Panc1 (cell line): ENCODE measurements at regions not wholly inside any gene's neighbourhood (a gene's known extent, or its start where the extent isn't known, plus 50 kb on each side); places are given as distances from the start of the nearest gene placed in this dataset.

Source experiments
- ATAC-seq: fragments of 200-7000 bp; cut with Tn5 transposase; 2 replicates; pipeline ENCODE4 v1.9.1; 2020; ENCODE audit warnings: mild to moderate bottlenecking, moderate library complexity
- BruUV-seq: library from RNA; stranded (reverse); fragments of 400-500 nt; replicated peaks from 2 replicates; lab custom pipeline; 2021; lab: Mats Ljungman, UMichigan
- CTCF ChIA-PET: fragments of 300-600 bp; sonication (Branson Sonifier 250); formaldehyde crosslinking; loops from one replicate; lab custom pipeline; 2022; ENCODE audit warnings: antibody characterized with exemption; lab: Charles Lee
- POLR2A ChIA-PET: fragments of 300-600 bp; sonication (Branson Sonifier 250); formaldehyde crosslinking; loops from one replicate; lab custom pipeline; 2022; ENCODE audit warnings: antibody characterized with exemption; lab: Charles Lee
- DNase-seq: peaks from one replicate; pipeline ENCODE4 v3.0.0-alpha.2; 2010; ENCODE audit warnings: low read depth, low spot score
- H3K27ac ChIP-seq: 2 replicates; pipeline ENCODE4 v1.5.1; 2011; ENCODE audit warnings: mild to moderate bottlenecking, low read length, inconsistent platforms
- H3K27me3 ChIP-seq: fragments of 200-500 bp; sonication (Bioruptor generic); 2 replicates; pipeline ENCODE4 v1.6.0; 2014; ENCODE audit warnings: low read length, inconsistent platforms; ENCODE audit not compliant: control insufficient read depth, insufficient read depth
- H3K36me3 ChIP-seq: fragments of 200-500 bp; sonication (Bioruptor generic); 2 replicates; pipeline ENCODE4 v1.5.1; 2014; ENCODE audit warnings: inconsistent platforms, mild to moderate bottlenecking, low read length, moderate library complexity; ENCODE audit not compliant: control insufficient read depth, insufficient read depth
- H3K4me1 ChIP-seq: 2 replicates; pipeline ENCODE4 v1.5.1; 2011; ENCODE audit warnings: inconsistent platforms, mild to moderate bottlenecking, low read length, moderate library complexity; ENCODE audit not compliant: control insufficient read depth, insufficient read depth
- H3K4me3 ChIP-seq, 2 experiments: 2 replicates each; pipeline ENCODE4 v1.5.1; 2011 to 2012; ENCODE audit warnings: low read depth in 2 of 2, low read length in 2 of 2, mild to moderate bottlenecking in 2 of 2, inconsistent platforms in 1 of 2, moderate library complexity in 1 of 2
- H3K9me3 ChIP-seq: fragments of 200-500 bp; sonication (Bioruptor generic); 2 replicates; pipeline ENCODE4 v1.5.1; 2014; ENCODE audit warnings: low read depth, mild to moderate bottlenecking, inconsistent platforms, low read length, moderate library complexity; ENCODE audit not compliant: control insufficient read depth, insufficient read depth
- POLR2AphosphoS5 ChIP-seq: IDR thresholded peaks from 2 replicates; pipeline ENCODE4 v1.6.1; 2012; ENCODE audit warnings: mild to moderate bottlenecking, low read depth, low read length, moderate library complexity
- SIN3A ChIP-seq: IDR thresholded peaks from 2 replicates; pipeline ENCODE4 v1.6.1; 2012; ENCODE audit warnings: low read depth, mild to moderate bottlenecking, low read length, moderate library complexity, borderline replicate concordance; ENCODE audit not compliant: insufficient read depth
- TCF7L2 ChIP-seq: IDR thresholded peaks from 2 replicates; pipeline ENCODE4 v1.6.1; 2011; ENCODE audit warnings: mild to moderate bottlenecking, low read depth, low read length, inconsistent platforms
- in situ Hi-C: cut with HindIII; loops from 2 replicates; pipeline ENCODE4 v1.10.0; 2016; ENCODE audit warnings: low sequenced_read_pairs, low pct_unique_long_range_greater_than_20kb
- intact Hi-C: fragments of 100-400 bp; cut with micrococcal nuclease; formaldehyde crosslinking; loops from one replicate; pipeline ENCODE4 v1.10.0; 2022; ENCODE audit not compliant: unreplicated experiment
- TF ChIP-seq, protein P1 (sequence below): fragments of 450-650 bp; IDR thresholded peaks from 2 replicates; pipeline ENCODE4 v1.5.1; 2017; ENCODE audit warnings: mild to moderate bottlenecking
- TF ChIP-seq, protein P2 (sequence below), 2 experiments: IDR thresholded peaks; 2 replicates each; pipeline ENCODE4 v1.6.1; 2011 to 2012; ENCODE audit warnings: low read depth in 2 of 2, control low read depth in 1 of 2, low read length in 1 of 2, mild to moderate bottlenecking in 1 of 2, moderate library complexity in 1 of 2; ENCODE audit not compliant: insufficient read depth in 1 of 2

- Histone ChIP-seq H3K27me3 (no peaks in the 10 kb centered on the region), H3K36me3 (no peaks in the 10 kb centered on the region), H3K4me1 (no peaks in the 10 kb centered on the region), H3K4me3 (no peak overlapping the region), H3K9me3 (no peaks in the 10 kb centered on the region), H3K27ac (no peak overlapping the region)
- ATAC-seq (no peak), DNase-seq (no peak)
- CTCF ChIA-PET: no interaction called here
- in situ Hi-C loops: no loop called here
- no TSS peak for BruUV-seq
- intact Hi-C loops: no loop called here
- TF ChIP-seq POLR2AphosphoS5 (no peak), SIN3A (no peak), TCF7L2 (no peak)
- TF ChIP-seq, protein P1, sequence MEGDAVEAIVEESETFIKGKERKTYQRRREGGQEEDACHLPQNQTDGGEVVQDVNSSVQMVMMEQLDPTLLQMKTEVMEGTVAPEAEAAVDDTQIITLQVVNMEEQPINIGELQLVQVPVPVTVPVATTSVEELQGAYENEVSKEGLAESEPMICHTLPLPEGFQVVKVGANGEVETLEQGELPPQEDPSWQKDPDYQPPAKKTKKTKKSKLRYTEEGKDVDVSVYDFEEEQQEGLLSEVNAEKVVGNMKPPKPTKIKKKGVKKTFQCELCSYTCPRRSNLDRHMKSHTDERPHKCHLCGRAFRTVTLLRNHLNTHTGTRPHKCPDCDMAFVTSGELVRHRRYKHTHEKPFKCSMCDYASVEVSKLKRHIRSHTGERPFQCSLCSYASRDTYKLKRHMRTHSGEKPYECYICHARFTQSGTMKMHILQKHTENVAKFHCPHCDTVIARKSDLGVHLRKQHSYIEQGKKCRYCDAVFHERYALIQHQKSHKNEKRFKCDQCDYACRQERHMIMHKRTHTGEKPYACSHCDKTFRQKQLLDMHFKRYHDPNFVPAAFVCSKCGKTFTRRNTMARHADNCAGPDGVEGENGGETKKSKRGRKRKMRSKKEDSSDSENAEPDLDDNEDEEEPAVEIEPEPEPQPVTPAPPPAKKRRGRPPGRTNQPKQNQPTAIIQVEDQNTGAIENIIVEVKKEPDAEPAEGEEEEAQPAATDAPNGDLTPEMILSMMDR: no peak
- TF ChIP-seq, protein P2, sequence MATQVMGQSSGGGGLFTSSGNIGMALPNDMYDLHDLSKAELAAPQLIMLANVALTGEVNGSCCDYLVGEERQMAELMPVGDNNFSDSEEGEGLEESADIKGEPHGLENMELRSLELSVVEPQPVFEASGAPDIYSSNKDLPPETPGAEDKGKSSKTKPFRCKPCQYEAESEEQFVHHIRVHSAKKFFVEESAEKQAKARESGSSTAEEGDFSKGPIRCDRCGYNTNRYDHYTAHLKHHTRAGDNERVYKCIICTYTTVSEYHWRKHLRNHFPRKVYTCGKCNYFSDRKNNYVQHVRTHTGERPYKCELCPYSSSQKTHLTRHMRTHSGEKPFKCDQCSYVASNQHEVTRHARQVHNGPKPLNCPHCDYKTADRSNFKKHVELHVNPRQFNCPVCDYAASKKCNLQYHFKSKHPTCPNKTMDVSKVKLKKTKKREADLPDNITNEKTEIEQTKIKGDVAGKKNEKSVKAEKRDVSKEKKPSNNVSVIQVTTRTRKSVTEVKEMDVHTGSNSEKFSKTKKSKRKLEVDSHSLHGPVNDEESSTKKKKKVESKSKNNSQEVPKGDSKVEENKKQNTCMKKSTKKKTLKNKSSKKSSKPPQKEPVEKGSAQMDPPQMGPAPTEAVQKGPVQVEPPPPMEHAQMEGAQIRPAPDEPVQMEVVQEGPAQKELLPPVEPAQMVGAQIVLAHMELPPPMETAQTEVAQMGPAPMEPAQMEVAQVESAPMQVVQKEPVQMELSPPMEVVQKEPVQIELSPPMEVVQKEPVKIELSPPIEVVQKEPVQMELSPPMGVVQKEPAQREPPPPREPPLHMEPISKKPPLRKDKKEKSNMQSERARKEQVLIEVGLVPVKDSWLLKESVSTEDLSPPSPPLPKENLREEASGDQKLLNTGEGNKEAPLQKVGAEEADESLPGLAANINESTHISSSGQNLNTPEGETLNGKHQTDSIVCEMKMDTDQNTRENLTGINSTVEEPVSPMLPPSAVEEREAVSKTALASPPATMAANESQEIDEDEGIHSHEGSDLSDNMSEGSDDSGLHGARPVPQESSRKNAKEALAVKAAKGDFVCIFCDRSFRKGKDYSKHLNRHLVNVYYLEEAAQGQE (IDR thresholded peaks at IDR 0.05; ENCODE audit: insufficient read depth in 1 of 2, low read depth in 2 of 2, low read length in 1 of 2): no peak
- POLR2A ChIA-PET: no interaction called here
Observed at GRCh38 chr15:61575597-61575996, 346.5 kb upstream of the RORA start.

DNA sequence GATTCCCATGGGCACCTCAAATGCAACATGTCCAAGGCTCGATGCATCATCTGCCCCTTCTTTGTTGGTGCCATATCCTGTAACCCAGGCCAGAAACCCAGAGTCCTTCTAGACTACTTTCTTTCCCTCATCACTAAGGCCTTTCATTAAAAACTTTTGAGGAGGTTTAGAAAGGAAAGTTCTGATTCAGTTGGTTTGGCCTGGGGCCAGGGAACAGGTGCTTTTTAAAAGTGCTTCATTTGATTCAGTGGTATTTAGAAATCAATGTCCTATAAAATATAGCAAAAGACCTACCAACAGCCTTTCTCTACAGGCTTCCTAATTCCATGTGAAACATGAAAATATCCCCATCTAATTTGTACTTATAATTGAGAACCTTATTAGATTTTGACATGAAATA is 341.9 kb upstream of the RORA start:
- no peaks in the 10 kb centered on the region for H3K27me3 ChIP-seq
- intact Hi-C loops: no loop called here
- no peak overlapping the region for H3K27ac ChIP-seq
- no peaks in the 10 kb centered on the region for H3K9me3 ChIP-seq
- no TSS peak for BruUV-seq
- DNase-seq (no peak), ATAC-seq (no peak)
- TF ChIP-seq, protein P2 (IDR thresholded peaks at IDR 0.05; ENCODE audit: insufficient read depth in 1 of 2, low read depth in 2 of 2, low read length in 1 of 2): no peak
- ChIA-PET POLR2A (no interaction called here), CTCF (no interaction called here)
- H3K36me3 ChIP-seq: no peaks in the 10 kb centered on the region
- no peak overlapping the region for H3K4me3 ChIP-seq
- H3K4me1 ChIP-seq: no peaks in the 10 kb centered on the region
- in situ Hi-C loops: no loop called here
